ENCODE measurements at regions not wholly inside any gene's neighbourhood (a gene's known extent, or its start where the extent isn't known, plus 50 kb on each side); places are given as distances from the start of the nearest gene placed in this dataset.

GRCh38 chr16:66292241-66292935, 74.1 kb upstream of the CDH5 start:
- TF ChIP-seq, protein P1, sequence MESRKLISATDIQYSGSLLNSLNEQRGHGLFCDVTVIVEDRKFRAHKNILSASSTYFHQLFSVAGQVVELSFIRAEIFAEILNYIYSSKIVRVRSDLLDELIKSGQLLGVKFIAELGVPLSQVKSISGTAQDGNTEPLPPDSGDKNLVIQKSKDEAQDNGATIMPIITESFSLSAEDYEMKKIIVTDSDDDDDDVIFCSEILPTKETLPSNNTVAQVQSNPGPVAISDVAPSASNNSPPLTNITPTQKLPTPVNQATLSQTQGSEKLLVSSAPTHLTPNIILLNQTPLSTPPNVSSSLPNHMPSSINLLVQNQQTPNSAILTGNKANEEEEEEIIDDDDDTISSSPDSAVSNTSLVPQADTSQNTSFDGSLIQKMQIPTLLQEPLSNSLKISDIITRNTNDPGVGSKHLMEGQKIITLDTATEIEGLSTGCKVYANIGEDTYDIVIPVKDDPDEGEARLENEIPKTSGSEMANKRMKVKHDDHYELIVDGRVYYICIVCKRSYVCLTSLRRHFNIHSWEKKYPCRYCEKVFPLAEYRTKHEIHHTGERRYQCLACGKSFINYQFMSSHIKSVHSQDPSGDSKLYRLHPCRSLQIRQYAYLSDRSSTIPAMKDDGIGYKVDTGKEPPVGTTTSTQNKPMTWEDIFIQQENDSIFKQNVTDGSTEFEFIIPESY (IDR thresholded peaks at IDR 0.05; ENCODE audit: extremely low read depth, insufficient replicate concordance, low read length): no peak
- TF ChIP-seq ZNF274 (IDR thresholded peaks at IDR 0.05; ENCODE audit: low read depth, low read length) (no peak), TCF7L2 (IDR thresholded peaks at IDR 0.05; ENCODE audit: borderline replicate concordance, extremely low read depth, insufficient read depth, insufficient read length) (no peak), SIN3A (IDR thresholded peaks at IDR 0.05; ENCODE audit: low read depth) (no peak), POLR2A (IDR thresholded peaks at IDR 0.05; ENCODE audit: borderline replicate concordance, extremely low read depth, insufficient read depth, insufficient read length) (no peak), EZH2phosphoT487 (IDR thresholded peaks at IDR 0.05; ENCODE audit: borderline replicate concordance) (no peak), CEBPB (IDR thresholded peaks at IDR 0.05; ENCODE audit: low read depth) (no peak), RAD21 (IDR thresholded peaks at IDR 0.05; ENCODE audit: low read depth) (no peak)
- TF ChIP-seq, protein P2, sequence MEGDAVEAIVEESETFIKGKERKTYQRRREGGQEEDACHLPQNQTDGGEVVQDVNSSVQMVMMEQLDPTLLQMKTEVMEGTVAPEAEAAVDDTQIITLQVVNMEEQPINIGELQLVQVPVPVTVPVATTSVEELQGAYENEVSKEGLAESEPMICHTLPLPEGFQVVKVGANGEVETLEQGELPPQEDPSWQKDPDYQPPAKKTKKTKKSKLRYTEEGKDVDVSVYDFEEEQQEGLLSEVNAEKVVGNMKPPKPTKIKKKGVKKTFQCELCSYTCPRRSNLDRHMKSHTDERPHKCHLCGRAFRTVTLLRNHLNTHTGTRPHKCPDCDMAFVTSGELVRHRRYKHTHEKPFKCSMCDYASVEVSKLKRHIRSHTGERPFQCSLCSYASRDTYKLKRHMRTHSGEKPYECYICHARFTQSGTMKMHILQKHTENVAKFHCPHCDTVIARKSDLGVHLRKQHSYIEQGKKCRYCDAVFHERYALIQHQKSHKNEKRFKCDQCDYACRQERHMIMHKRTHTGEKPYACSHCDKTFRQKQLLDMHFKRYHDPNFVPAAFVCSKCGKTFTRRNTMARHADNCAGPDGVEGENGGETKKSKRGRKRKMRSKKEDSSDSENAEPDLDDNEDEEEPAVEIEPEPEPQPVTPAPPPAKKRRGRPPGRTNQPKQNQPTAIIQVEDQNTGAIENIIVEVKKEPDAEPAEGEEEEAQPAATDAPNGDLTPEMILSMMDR (IDR thresholded peaks at IDR 0.05 in 2 of 3, conservative IDR thresholded peaks at IDR 0.05 in 1 of 3; ENCODE audit: borderline replicate concordance in 1 of 3, insufficient read depth in 1 of 3, low read depth in 2 of 3, low read length in 2 of 3): no peak
- TF ChIP-seq, protein P3, sequence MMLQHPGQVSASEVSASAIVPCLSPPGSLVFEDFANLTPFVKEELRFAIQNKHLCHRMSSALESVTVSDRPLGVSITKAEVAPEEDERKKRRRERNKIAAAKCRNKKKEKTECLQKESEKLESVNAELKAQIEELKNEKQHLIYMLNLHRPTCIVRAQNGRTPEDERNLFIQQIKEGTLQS (IDR thresholded peaks at IDR 0.05): no peak
- TF ChIP-seq, protein P4, sequence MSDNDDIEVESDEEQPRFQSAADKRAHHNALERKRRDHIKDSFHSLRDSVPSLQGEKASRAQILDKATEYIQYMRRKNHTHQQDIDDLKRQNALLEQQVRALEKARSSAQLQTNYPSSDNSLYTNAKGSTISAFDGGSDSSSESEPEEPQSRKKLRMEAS (IDR thresholded peaks at IDR 0.05): no peak
